ENCODE measurements at regions not wholly inside any gene's neighbourhood (a gene's known extent, or its start where the extent isn't known, plus 50 kb on each side); places are given as distances from the start of the nearest gene placed in this dataset.

DNA sequence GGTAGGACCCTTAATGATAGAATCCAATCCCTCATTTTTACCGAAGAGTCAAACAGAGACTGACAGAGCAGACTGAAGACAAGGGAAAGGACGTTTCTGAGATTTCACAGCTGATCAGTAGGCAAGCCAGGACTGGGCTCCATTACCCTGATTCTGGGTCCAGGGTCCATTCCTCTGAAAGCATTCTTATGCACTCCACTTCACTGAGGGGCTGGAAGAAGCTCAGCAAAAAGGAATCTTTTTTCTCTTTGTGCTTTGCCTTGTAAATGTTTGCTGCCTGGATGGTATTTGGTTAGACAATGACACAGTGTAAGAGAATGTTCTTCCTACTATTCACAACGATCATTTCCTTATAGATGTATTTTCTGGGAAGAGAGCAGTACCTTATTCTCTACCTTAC lies 331.3 kb upstream of the PROX1 start:
- ChIA-PET POLR2A (no interaction called here), CTCF (no interaction called here)
- H3K27ac ChIP-seq (ENCODE audit: low read length) = no peak overlapping the region
- no peaks in the 10 kb centered on the region; the same call in 1 of the 2 replicates for H3K27me3 ChIP-seq (ENCODE audit: control insufficient read depth, insufficient read depth, low read length)
- H3K9me3 ChIP-seq (ENCODE audit: control insufficient read depth, insufficient read depth, low read depth, low read length) = no peaks in the 10 kb centered on the region
- H3K36me3 ChIP-seq (ENCODE audit: control insufficient read depth, insufficient read depth, low read length) = no peaks in the 10 kb centered on the region
- no peak overlapping the region for H3K4me3 ChIP-seq (ENCODE audit: low read depth in 2 of 2, low read length in 2 of 2)
- no peak for ATAC-seq
- TF ChIP-seq, protein P1, sequence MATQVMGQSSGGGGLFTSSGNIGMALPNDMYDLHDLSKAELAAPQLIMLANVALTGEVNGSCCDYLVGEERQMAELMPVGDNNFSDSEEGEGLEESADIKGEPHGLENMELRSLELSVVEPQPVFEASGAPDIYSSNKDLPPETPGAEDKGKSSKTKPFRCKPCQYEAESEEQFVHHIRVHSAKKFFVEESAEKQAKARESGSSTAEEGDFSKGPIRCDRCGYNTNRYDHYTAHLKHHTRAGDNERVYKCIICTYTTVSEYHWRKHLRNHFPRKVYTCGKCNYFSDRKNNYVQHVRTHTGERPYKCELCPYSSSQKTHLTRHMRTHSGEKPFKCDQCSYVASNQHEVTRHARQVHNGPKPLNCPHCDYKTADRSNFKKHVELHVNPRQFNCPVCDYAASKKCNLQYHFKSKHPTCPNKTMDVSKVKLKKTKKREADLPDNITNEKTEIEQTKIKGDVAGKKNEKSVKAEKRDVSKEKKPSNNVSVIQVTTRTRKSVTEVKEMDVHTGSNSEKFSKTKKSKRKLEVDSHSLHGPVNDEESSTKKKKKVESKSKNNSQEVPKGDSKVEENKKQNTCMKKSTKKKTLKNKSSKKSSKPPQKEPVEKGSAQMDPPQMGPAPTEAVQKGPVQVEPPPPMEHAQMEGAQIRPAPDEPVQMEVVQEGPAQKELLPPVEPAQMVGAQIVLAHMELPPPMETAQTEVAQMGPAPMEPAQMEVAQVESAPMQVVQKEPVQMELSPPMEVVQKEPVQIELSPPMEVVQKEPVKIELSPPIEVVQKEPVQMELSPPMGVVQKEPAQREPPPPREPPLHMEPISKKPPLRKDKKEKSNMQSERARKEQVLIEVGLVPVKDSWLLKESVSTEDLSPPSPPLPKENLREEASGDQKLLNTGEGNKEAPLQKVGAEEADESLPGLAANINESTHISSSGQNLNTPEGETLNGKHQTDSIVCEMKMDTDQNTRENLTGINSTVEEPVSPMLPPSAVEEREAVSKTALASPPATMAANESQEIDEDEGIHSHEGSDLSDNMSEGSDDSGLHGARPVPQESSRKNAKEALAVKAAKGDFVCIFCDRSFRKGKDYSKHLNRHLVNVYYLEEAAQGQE (IDR thresholded peaks at IDR 0.05; ENCODE audit: insufficient read depth in 1 of 2, low read depth in 2 of 2, low read length in 1 of 2) = no peak
- TF ChIP-seq POLR2AphosphoS5 (IDR thresholded peaks at IDR 0.05; ENCODE audit: low read depth, low read length) = no peak
- TF ChIP-seq, protein P2, sequence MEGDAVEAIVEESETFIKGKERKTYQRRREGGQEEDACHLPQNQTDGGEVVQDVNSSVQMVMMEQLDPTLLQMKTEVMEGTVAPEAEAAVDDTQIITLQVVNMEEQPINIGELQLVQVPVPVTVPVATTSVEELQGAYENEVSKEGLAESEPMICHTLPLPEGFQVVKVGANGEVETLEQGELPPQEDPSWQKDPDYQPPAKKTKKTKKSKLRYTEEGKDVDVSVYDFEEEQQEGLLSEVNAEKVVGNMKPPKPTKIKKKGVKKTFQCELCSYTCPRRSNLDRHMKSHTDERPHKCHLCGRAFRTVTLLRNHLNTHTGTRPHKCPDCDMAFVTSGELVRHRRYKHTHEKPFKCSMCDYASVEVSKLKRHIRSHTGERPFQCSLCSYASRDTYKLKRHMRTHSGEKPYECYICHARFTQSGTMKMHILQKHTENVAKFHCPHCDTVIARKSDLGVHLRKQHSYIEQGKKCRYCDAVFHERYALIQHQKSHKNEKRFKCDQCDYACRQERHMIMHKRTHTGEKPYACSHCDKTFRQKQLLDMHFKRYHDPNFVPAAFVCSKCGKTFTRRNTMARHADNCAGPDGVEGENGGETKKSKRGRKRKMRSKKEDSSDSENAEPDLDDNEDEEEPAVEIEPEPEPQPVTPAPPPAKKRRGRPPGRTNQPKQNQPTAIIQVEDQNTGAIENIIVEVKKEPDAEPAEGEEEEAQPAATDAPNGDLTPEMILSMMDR (IDR thresholded peaks at IDR 0.05) = no peak
- no peak for TF ChIP-seq TCF7L2 (IDR thresholded peaks at IDR 0.05; ENCODE audit: low read depth, low read length)
- no peak for TF ChIP-seq SIN3A (IDR thresholded peaks at IDR 0.05; ENCODE audit: borderline replicate concordance, insufficient read depth, low read depth, low read length)
- no peak for DNase-seq (ENCODE audit: low read depth, low spot score)
- H3K4me1 ChIP-seq (ENCODE audit: control insufficient read depth, insufficient read depth, low read length) = no peaks in the 10 kb centered on the region
- in situ Hi-C loops (cut with HindIII; ENCODE audit: low pct_unique_long_range_greater_than_20kb, low sequenced_read_pairs) = no loop called here
- intact Hi-C loops (cut with micrococcal nuclease; ENCODE audit: unreplicated experiment) = no loop called here
- no TSS peak for BruUV-seq (replicated peaks)

DNA sequence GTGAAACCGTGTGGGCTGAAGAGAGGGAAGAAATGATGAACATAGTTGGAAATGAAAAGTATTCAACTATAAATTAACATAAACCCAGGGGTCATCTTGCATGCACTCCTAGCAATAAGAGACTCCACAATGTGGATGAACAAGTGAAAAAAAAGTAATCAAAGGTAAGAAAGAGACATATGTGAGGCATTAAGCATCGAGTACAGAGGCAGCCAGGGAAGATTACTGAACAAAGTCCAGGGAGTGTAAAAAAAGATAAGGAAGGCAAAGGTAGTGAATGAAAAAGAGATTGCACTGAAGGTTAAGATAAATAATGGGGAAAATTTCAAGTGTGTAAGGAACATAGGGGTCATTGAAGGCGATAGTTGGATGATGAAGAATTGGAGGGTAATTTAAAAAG lies 330.8 kb upstream of the PROX1 start:
- DNase-seq (ENCODE audit: low read depth, low spot score) = no peak
- no peaks in the 10 kb centered on the region for H3K36me3 ChIP-seq (ENCODE audit: control insufficient read depth, insufficient read depth, low read length)
- intact Hi-C loops (cut with micrococcal nuclease; ENCODE audit: unreplicated experiment) (no loop called here), in situ Hi-C loops (cut with HindIII; ENCODE audit: low pct_unique_long_range_greater_than_20kb, low sequenced_read_pairs) (no loop called here)
- H3K27ac ChIP-seq (ENCODE audit: low read length) = no peak overlapping the region
- no peak for ATAC-seq
- no peak overlapping the region for H3K4me3 ChIP-seq (ENCODE audit: low read depth in 2 of 2, low read length in 2 of 2)
- TF ChIP-seq POLR2AphosphoS5 (IDR thresholded peaks at IDR 0.05; ENCODE audit: low read depth, low read length) = no peak
- TF ChIP-seq TCF7L2 (IDR thresholded peaks at IDR 0.05; ENCODE audit: low read depth, low read length) = no peak
- TF ChIP-seq SIN3A (IDR thresholded peaks at IDR 0.05; ENCODE audit: borderline replicate concordance, insufficient read depth, low read depth, low read length) = no peak
- TF ChIP-seq, protein P1 (IDR thresholded peaks at IDR 0.05; ENCODE audit: insufficient read depth in 1 of 2, low read depth in 2 of 2, low read length in 1 of 2) = no peak
- H3K4me1 ChIP-seq (ENCODE audit: control insufficient read depth, insufficient read depth, low read length) = no peaks in the 10 kb centered on the region
- ChIA-PET POLR2A (no interaction called here), CTCF (no interaction called here)
- BruUV-seq (replicated peaks) = no TSS peak
- no peaks in the 10 kb centered on the region for H3K9me3 ChIP-seq (ENCODE audit: control insufficient read depth, insufficient read depth, low read depth, low read length)
- H3K27me3 ChIP-seq (ENCODE audit: control insufficient read depth, insufficient read depth, low read length) = no peaks in the 10 kb centered on the region; the same call in 1 of the 2 replicates

All from Panc1 (cell line).